RPMI7951 (cell line): ENCODE measurements at regions not wholly inside any gene's neighbourhood (a gene's known extent, or its start where the extent isn't known, plus 50 kb on each side); places are given as distances from the start of the nearest gene placed in this dataset.

Experiments
- DNase-seq: peaks from one replicate; pipeline ENCODE4 v3.0.0-alpha.2; 2012; ENCODE audit warnings: low read depth

GRCh38 chr2:63658176-63658968 is 69.6 kb downstream of the MDH1 start:
- no peak for DNase-seq

GRCh38 chr2:63660060-63660459 is 71.3 kb downstream of the MDH1 start:
- no peak for DNase-seq

- DNase-seq: peak; percentile 62
Observed at GRCh38 chr2:63661076-63661475, 72.3 kb downstream of the MDH1 start.

- no peak for DNase-seq
Observed at GRCh38 chr2:63662028-63662804, 73.5 kb downstream of the MDH1 start.

- DNase-seq: no peak
Observed at GRCh38 chr2:63663013-63663864, 74.5 kb downstream of the MDH1 start.

- DNase-seq: no peak
Observed at GRCh38 chr2:63665091-63665490, 76.3 kb downstream of the MDH1 start.

- DNase-seq: peak; percentile 72
Observed at GRCh38 chr2:63665846-63666475, 77.2 kb downstream of the MDH1 start.

- DNase-seq: peak; percentile 24
Observed at GRCh38 chr2:63667132-63667700, 78.5 kb downstream of the MDH1 start.

GRCh38 chr2:63668000-63668399 is 79.2 kb downstream of the MDH1 start:
- DNase-seq: no peak

GRCh38 chr2:63668466-63668865 is 79.7 kb downstream of the MDH1 start:
- no peak for DNase-seq

- DNase-seq: no peak
Observed at GRCh38 chr2:63669596-63669995, 80.8 kb downstream of the MDH1 start.

- no peak for DNase-seq
Observed at GRCh38 chr2:63673865-63674533, 85.2 kb downstream of the MDH1 start.

- DNase-seq: no peak
Observed at GRCh38 chr2:63675026-63675425, 86.3 kb downstream of the MDH1 start.

- no peak for DNase-seq
Observed at GRCh38 chr2:63676135-63676534, 87.4 kb downstream of the MDH1 start.

GRCh38 chr2:63678085-63678484 is 89.3 kb downstream of the MDH1 start:
- DNase-seq: no peak

GRCh38 chr2:63678551-63678950 is 89.8 kb downstream of the MDH1 start:
- DNase-seq: no peak

- peak; percentile 28 for DNase-seq
Observed at GRCh38 chr2:63679252-63679855, 90.6 kb downstream of the MDH1 start.

- no peak for DNase-seq
Observed at GRCh38 chr2:63680455-63680854, 91.7 kb downstream of the MDH1 start.

- no peak for DNase-seq
Observed at GRCh38 chr2:63681896-63682295, 93.1 kb downstream of the MDH1 start.

GRCh38 chr2:63692002-63692606 is 103.3 kb downstream of the MDH1 start:
- DNase-seq: peak; percentile 54
